Caco-2 (cell line): ENCODE measurements at regions not wholly inside any gene's neighbourhood (a gene's known extent, or its start where the extent isn't known, plus 50 kb on each side); places are given as distances from the start of the nearest gene placed in this dataset.

Experiments
- BruUV-seq: library from RNA; stranded (reverse); fragments of 400-500 nt; replicated peaks from 2 replicates; lab custom pipeline; 2021; lab: Mats Ljungman, UMichigan
- CTCF ChIA-PET: fragments of 300-600 bp; sonication (Branson Sonifier 250); formaldehyde crosslinking; loops from one replicate; lab custom pipeline; 2022; ENCODE audit warnings: antibody characterized with exemption; lab: Charles Lee
- POLR2A ChIA-PET: fragments of 300-600 bp; sonication (Branson Sonifier 250); formaldehyde crosslinking; loops from one replicate; lab custom pipeline; 2022; ENCODE audit warnings: antibody characterized with exemption; lab: Charles Lee
- DNase-seq, 2 experiments: peaks; one replicate each; pipeline versions ENCODE4 v3.0.0 to v3.0.0-alpha.2; 2020 to 2022
- H3K27me3 ChIP-seq: replicated peaks from 2 replicates; pipeline ENCODE4 v1.6.0; 2011; ENCODE audit warnings: low read length; ENCODE audit not compliant: control insufficient read depth, insufficient read depth
- H3K36me3 ChIP-seq: 2 replicates; pipeline ENCODE4 v1.5.1; 2011; ENCODE audit warnings: low read length; ENCODE audit not compliant: control insufficient read depth, insufficient read depth
- H3K4me1 ChIP-seq: fragments of 250-450 bp; sonication (Bioruptor Pico); 2 replicates; pipeline ENCODE4 v1.5.1; 2020; ENCODE audit warnings: mild to moderate bottlenecking
- H3K4me3 ChIP-seq: 2 replicates; pipeline ENCODE4 v1.5.1; 2011; ENCODE audit warnings: low read depth, mild to moderate bottlenecking, control low read depth, low read length
- H3K9me3 ChIP-seq: fragments of 250-450 bp; sonication (Bioruptor Pico); 2 replicates; pipeline ENCODE4 v1.5.1; 2020; ENCODE audit warnings: mild to moderate bottlenecking, moderate library complexity
- H3K27ac Mint-ChIP-seq: one replicate; pipeline ENCODE4 v1.8.0; 2022; ENCODE audit warnings: mixed read lengths; ENCODE audit not compliant: unreplicated experiment
- H3K27me3 Mint-ChIP-seq: one replicate; pipeline ENCODE4 v1.8.0; 2022; ENCODE audit warnings: mixed read lengths; ENCODE audit not compliant: insufficient read depth, unreplicated experiment
- H3K36me3 Mint-ChIP-seq: one replicate; pipeline ENCODE4 v1.8.0; 2022; ENCODE audit warnings: mild to moderate bottlenecking, mixed read lengths; ENCODE audit not compliant: insufficient read depth, unreplicated experiment
- H3K4me1 Mint-ChIP-seq: one replicate; pipeline ENCODE4 v1.8.0; 2022; ENCODE audit warnings: low read depth, mixed read lengths; ENCODE audit not compliant: unreplicated experiment
- H3K4me3 Mint-ChIP-seq: one replicate; pipeline ENCODE4 v1.8.0; 2022; ENCODE audit warnings: mild to moderate bottlenecking, moderate library complexity, mixed read lengths; ENCODE audit not compliant: unreplicated experiment
- H3K9me3 Mint-ChIP-seq: one replicate; pipeline ENCODE4 v1.8.0; 2022; ENCODE audit warnings: mixed read lengths; ENCODE audit not compliant: unreplicated experiment
- CTCF ChIP-seq, 2 experiments: fragments of 200-600 bp in 1 of 2; IDR thresholded peaks; 1 replicate in 1 of 2; 2 replicates in 1 of 2; pipeline versions ENCODE4 v1.5.1 to v1.8.0; 2011 to 2022; ENCODE audit warnings: antibody characterized with exemption in 1 of 2, control low read depth in 1 of 2, inconsistent platforms in 1 of 2, low read depth in 1 of 2, low read length in 1 of 2, mild to moderate bottlenecking in 1 of 2, moderate library complexity in 1 of 2; ENCODE audit not compliant: insufficient read depth in 1 of 2, severe bottlenecking in 1 of 2, unreplicated experiment in 1 of 2
- intact Hi-C: fragments of 100-400 bp; cut with micrococcal nuclease; formaldehyde crosslinking; loops from one replicate; pipeline ENCODE4 v1.10.0; 2022; ENCODE audit not compliant: unreplicated experiment

DNA sequence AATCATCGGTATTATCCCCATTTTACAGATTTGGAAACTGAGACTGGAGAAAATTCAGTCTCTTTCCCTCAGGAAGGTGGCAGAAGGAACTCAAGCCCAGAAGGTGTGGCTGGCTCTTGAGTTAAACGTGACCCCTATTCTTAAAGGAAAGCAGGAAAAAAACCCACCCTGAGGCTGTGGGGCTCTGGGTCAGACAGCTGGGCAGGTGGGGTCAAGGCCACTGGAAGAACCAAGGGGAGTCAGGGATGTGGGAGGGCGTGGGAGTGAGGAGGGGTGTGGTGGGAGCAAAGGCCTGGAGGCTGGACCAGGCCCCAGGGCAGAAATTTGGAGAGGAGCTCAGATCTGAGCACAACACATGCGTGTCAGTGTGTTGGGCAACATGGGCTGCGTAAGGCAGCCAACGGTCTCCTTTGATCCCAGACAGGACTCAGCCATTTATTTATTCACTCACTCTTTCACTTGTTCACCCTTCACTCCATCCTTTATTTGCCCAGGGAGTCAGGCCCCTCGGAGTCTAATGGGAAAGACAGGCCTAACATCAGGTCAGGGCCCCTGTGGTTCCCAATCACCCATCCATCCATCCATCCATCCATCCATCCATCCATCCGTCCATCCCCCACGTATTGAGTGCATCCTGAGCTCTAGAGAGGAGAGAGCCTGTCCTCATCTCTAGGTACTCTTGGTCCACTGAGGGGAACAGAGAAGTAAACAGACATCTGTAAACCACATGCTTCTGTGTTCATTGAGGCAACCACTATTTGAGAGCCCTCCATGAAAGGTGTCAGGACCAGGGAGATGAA, 165.0 kb downstream of the VEGFA start:
- Mint-ChIP-seq H3K27me3 (no peaks in the 10 kb centered on the region), H3K9me3 (no peaks in the 10 kb centered on the region), H3K4me3 (no peak overlapping the region), H3K4me1 (peaks cover 54% of the 10 kb centered on the region), H3K27ac (peak overlapping the region; percentile 82), H3K36me3 (no peaks in the 10 kb centered on the region)
- Histone ChIP-seq H3K27me3 (no peaks in the 10 kb centered on the region), H3K4me3 (no peak overlapping the region), H3K4me1 (peaks cover 33% of the 10 kb centered on the region), H3K36me3 (no peaks in the 10 kb centered on the region), H3K9me3 (no peaks in the 10 kb centered on the region)
- no TSS peak for BruUV-seq
- ChIA-PET CTCF (interaction anchor here (0.5 kb wide), 1 partner anchor 226 kb away, joined by 12 read pairs; no protein-coding TSS in a partner anchor), POLR2A (interaction anchor here (1.0 kb wide), 1 partner anchor 322 kb away, joined by 4 read pairs; the partner anchor contains the start of gene SLC35B2)
- intact Hi-C loops, result no loop called here
- TF ChIP-seq CTCF (IDR thresholded peaks at IDR 0.05; ENCODE audit: insufficient read depth in 1 of 2, low read depth in 1 of 2, low read length in 1 of 2, severe bottlenecking in 1 of 2, unreplicated experiment in 1 of 2), result no peak
- no peak for DNase-seq

- no peaks in the 10 kb centered on the region for H3K36me3 Mint-ChIP-seq
- peaks cover 54% of the 10 kb centered on the region for H3K4me1 Mint-ChIP-seq
- Histone ChIP-seq H3K9me3 (no peaks in the 10 kb centered on the region), H3K4me1 (peaks cover 33% of the 10 kb centered on the region), H3K27me3 (no peaks in the 10 kb centered on the region), H3K36me3 (no peaks in the 10 kb centered on the region), H3K4me3 (no peak overlapping the region)
- intact Hi-C loops, result no loop called here
- no peaks in the 10 kb centered on the region for H3K27me3 Mint-ChIP-seq
- H3K27ac Mint-ChIP-seq, result peak overlapping the region; percentile 82
- CTCF ChIA-PET, result no interaction called here
- no peak overlapping the region for H3K4me3 Mint-ChIP-seq
- no peak for TF ChIP-seq CTCF (IDR thresholded peaks at IDR 0.05; ENCODE audit: insufficient read depth in 1 of 2, low read depth in 1 of 2, low read length in 1 of 2, severe bottlenecking in 1 of 2, unreplicated experiment in 1 of 2)
- no peaks in the 10 kb centered on the region for H3K9me3 Mint-ChIP-seq
- POLR2A ChIA-PET, result interaction anchor here (1.0 kb wide), 1 partner anchor 323 kb away, joined by 4 read pairs; the partner anchor contains the start of gene SLC35B2
- no TSS peak for BruUV-seq
- peak in 1 of 2 experiments; percentile 15 for DNase-seq
Observed at GRCh38 chr6:43934183-43934802, 164.3 kb downstream of the VEGFA start.

- POLR2A ChIA-PET, result no interaction called here
- H3K9me3 ChIP-seq, result no peaks in the 10 kb centered on the region
- no peak overlapping the region for H3K4me3 ChIP-seq
- H3K27me3 ChIP-seq, result no peaks in the 10 kb centered on the region
- CTCF ChIA-PET, result no interaction called here
- Mint-ChIP-seq H3K4me1 (peaks cover 46% of the 10 kb centered on the region), H3K36me3 (no peaks in the 10 kb centered on the region), H3K27ac (peak overlapping the region; percentile 82), H3K4me3 (no peak overlapping the region), H3K27me3 (no peaks in the 10 kb centered on the region), H3K9me3 (no peaks in the 10 kb centered on the region)
- no TSS peak for BruUV-seq
- peaks cover 36% of the 10 kb centered on the region for H3K4me1 ChIP-seq
- intact Hi-C loops, result no loop called here
- DNase-seq, result peak; percentile 40 to 65
- H3K36me3 ChIP-seq, result no peaks in the 10 kb centered on the region
- TF ChIP-seq CTCF (IDR thresholded peaks at IDR 0.05; ENCODE audit: insufficient read depth in 1 of 2, low read depth in 1 of 2, low read length in 1 of 2, severe bottlenecking in 1 of 2, unreplicated experiment in 1 of 2), result no peak
Observed at GRCh38 chr6:43933148-43933885, 163.3 kb downstream of the VEGFA start.
